Neural cell (in vitro differentiated cells): ENCODE measurements at regions not wholly inside any gene's neighbourhood (a gene's known extent, or its start where the extent isn't known, plus 50 kb on each side); places are given as distances from the start of the nearest gene placed in this dataset.

Experiments
- H2AFZ ChIP-seq: fragments of 200-600, 300-800 bp; sonication (generic), shearing (Covaris generic); 2 replicates; pipeline ENCODE4 v1.6.0; 2014; ENCODE audit warnings: low read depth, mild to moderate bottlenecking, antibody characterized with exemption, low read length, moderate library complexity
- H3F3A ChIP-seq: fragments of 200-600 bp; shearing (Covaris generic); 2 replicates; pipeline ENCODE4 v1.6.1; 2016; ENCODE audit warnings: mild to moderate bottlenecking, moderate library complexity, mixed read lengths, antibody characterized with exemption, low read length; ENCODE audit not compliant: insufficient read depth, poor library complexity, severe bottlenecking
- H3K27ac ChIP-seq: fragments of 200-600, 300-800 bp; sonication (generic), shearing (Covaris generic); 2 replicates; pipeline ENCODE4 v1.5.1; 2014; ENCODE audit warnings: mild to moderate bottlenecking, low read length, moderate library complexity
- H3K27me3 ChIP-seq: fragments of 300-800, 200-600 bp; sonication (generic), shearing (Covaris generic); 2 replicates; pipeline ENCODE4 v1.6.0; 2014; ENCODE audit warnings: mild to moderate bottlenecking, low read depth, low read length, moderate library complexity; ENCODE audit not compliant: insufficient read depth
- H3K36me3 ChIP-seq: fragments of 300-800, 200-600 bp; sonication (generic), shearing (Covaris generic); 2 replicates; pipeline ENCODE4 v1.5.1; 2014; ENCODE audit warnings: mild to moderate bottlenecking, antibody characterized with exemption, low read length, moderate library complexity; ENCODE audit not compliant: insufficient read depth
- H3K4me2 ChIP-seq: fragments of 300-800, 200-600 bp; sonication (generic), shearing (Covaris generic); 2 replicates; pipeline ENCODE4 v1.6.0; 2014; ENCODE audit warnings: mild to moderate bottlenecking, low read length
- H3K4me3 ChIP-seq: fragments of 300-800, 200-600 bp; sonication (generic), shearing (Covaris generic); 2 replicates; pipeline ENCODE4 v1.5.1; 2014; ENCODE audit warnings: mild to moderate bottlenecking, low read length, moderate library complexity
- H3K79me2 ChIP-seq: fragments of 200-600 bp; shearing (Covaris generic); replicated peaks from 2 replicates; pipeline ENCODE4 v1.6.0; 2014; ENCODE audit warnings: mild to moderate bottlenecking, low read length, moderate library complexity; ENCODE audit not compliant: insufficient read depth
- H3K9ac ChIP-seq: fragments of 300-800, 200-600 bp; sonication (generic), shearing (Covaris generic); 2 replicates; pipeline ENCODE4 v1.6.1; 2016; ENCODE audit warnings: mild to moderate bottlenecking, low read length, mixed read lengths
- H3K9me2 ChIP-seq: fragments of 200-600 bp; shearing (Covaris generic); 2 replicates; pipeline ENCODE4 v1.6.1; 2016; ENCODE audit warnings: mild to moderate bottlenecking, low read length, mixed read lengths; ENCODE audit not compliant: insufficient read depth
- H3K9me3 ChIP-seq: fragments of 200-600, 300-800 bp; sonication (generic), shearing (Covaris generic); 2 replicates; pipeline ENCODE4 v1.6.1; 2016; ENCODE audit warnings: mild to moderate bottlenecking, mixed run types, low read length, moderate library complexity, mixed read lengths
- H4K20me1 ChIP-seq: fragments of 200-600 bp; shearing (Covaris generic); 2 replicates; pipeline ENCODE4 v1.6.1; 2016; ENCODE audit warnings: mild to moderate bottlenecking, mixed run types; ENCODE audit not compliant: insufficient read depth
- CTCF ChIP-seq: fragments of 450-650 bp; IDR thresholded peaks from 2 replicates; pipeline ENCODE4 v1.5.1; 2014; ENCODE audit warnings: antibody characterized with exemption, mild to moderate bottlenecking, moderate library complexity; ENCODE audit not compliant: poor library complexity, severe bottlenecking
- EP300 ChIP-seq: fragments of 450-650 bp; conservative IDR thresholded peaks from 2 replicates; pipeline ENCODE4 v1.6.1; 2014; ENCODE audit warnings: antibody characterized with exemption, mild to moderate bottlenecking, moderate library complexity; ENCODE audit not compliant: poor library complexity, severe bottlenecking
- EZH2 ChIP-seq: fragments of 200-600, 300-800 bp; shearing (Covaris generic), sonication (generic); IDR thresholded peaks from 2 replicates; pipeline ENCODE4 v1.6.1; 2014; ENCODE audit warnings: antibody characterized with exemption, low read length, borderline replicate concordance, mild to moderate bottlenecking; ENCODE audit not compliant: insufficient read depth, poor library complexity, severe bottlenecking
- MXI1 ChIP-seq: fragments of 450-650 bp; conservative IDR thresholded peaks from 2 replicates; pipeline ENCODE4 v1.6.1; 2014; ENCODE audit warnings: antibody characterized with exemption, mild to moderate bottlenecking; ENCODE audit not compliant: poor library complexity, severe bottlenecking
- POLR2AphosphoS5 ChIP-seq: IDR thresholded peaks from 2 replicates; pipeline ENCODE4 v1.6.1; 2012
- RAD21 ChIP-seq: fragments of 450-650 bp; conservative IDR thresholded peaks from 2 replicates; pipeline ENCODE4 v1.6.1; 2014; ENCODE audit warnings: antibody characterized with exemption, mild to moderate bottlenecking, moderate library complexity
- REST ChIP-seq: IDR thresholded peaks from 2 replicates; pipeline ENCODE4 v1.6.1; 2012; ENCODE audit warnings: borderline replicate concordance
- SMC3 ChIP-seq: fragments of 450-650 bp; conservative IDR thresholded peaks from 2 replicates; pipeline ENCODE4 v1.6.1; 2014; ENCODE audit warnings: antibody characterized with exemption, mild to moderate bottlenecking, moderate library complexity; ENCODE audit not compliant: poor library complexity
- TAF1 ChIP-seq: IDR thresholded peaks from 2 replicates; pipeline ENCODE4 v1.6.1; 2012; ENCODE audit warnings: low read depth

GRCh38 chr9:740221-740620, 101.3 kb upstream of the DMRT1 start:
- Histone ChIP-seq H3K4me3 (no peak overlapping the region), H3K9me3 (no peaks in the 10 kb centered on the region), H3K36me3 (no peaks in the 10 kb centered on the region), H3F3A (no peaks in the 10 kb centered on the region), H3K4me2 (no peak overlapping the region), H3K9ac (no peak overlapping the region), H3K27ac (no peak overlapping the region), H4K20me1 (no peaks in the 10 kb centered on the region), H3K9me2 (no peaks in the 10 kb centered on the region), H3K79me2 (no peaks in the 10 kb centered on the region), H2AFZ (no peak overlapping the region), H3K27me3 (no peaks in the 10 kb centered on the region)
- TF ChIP-seq TAF1: no peak
- TF ChIP-seq EP300: no peak
- TF ChIP-seq POLR2AphosphoS5: no peak

- no peak for TF ChIP-seq EZH2
- TF ChIP-seq REST: no peak
- no peak for TF ChIP-seq POLR2AphosphoS5
- no peak for TF ChIP-seq EP300
- TF ChIP-seq TAF1: no peak
- no peak for TF ChIP-seq MXI1
- no peak for TF ChIP-seq RAD21
- TF ChIP-seq CTCF: no peak
- no peak for TF ChIP-seq SMC3
- H3K27ac ChIP-seq: no peak overlapping the region
- no peaks in the 10 kb centered on the region for H3K79me2 ChIP-seq
- no peak overlapping the region for H3K9ac ChIP-seq
- H4K20me1 ChIP-seq: no peaks in the 10 kb centered on the region
- H3F3A ChIP-seq: no peaks in the 10 kb centered on the region
- H3K9me3 ChIP-seq: no peaks in the 10 kb centered on the region
- H3K36me3 ChIP-seq: no peaks in the 10 kb centered on the region
- no peaks in the 10 kb centered on the region for H3K27me3 ChIP-seq
- H2AFZ ChIP-seq: no peak overlapping the region
- no peak overlapping the region for H3K4me2 ChIP-seq
- H3K9me2 ChIP-seq: no peaks in the 10 kb centered on the region
- no peak overlapping the region for H3K4me3 ChIP-seq
Observed at GRCh38 chr9:742104-742503, 99.4 kb upstream of the DMRT1 start.

GRCh38 chr9:742914-743589, 98.4 kb upstream of the DMRT1 start:
- Histone ChIP-seq H3K9me3 (no peaks in the 10 kb centered on the region), H3K9ac (no peak overlapping the region), H3K36me3 (no peaks in the 10 kb centered on the region), H3K9me2 (no peaks in the 10 kb centered on the region), H4K20me1 (no peaks in the 10 kb centered on the region), H3K27ac (no peak overlapping the region), H2AFZ (no peak overlapping the region), H3K27me3 (no peaks in the 10 kb centered on the region), H3F3A (no peaks in the 10 kb centered on the region), H3K4me3 (no peak overlapping the region), H3K79me2 (no peaks in the 10 kb centered on the region), H3K4me2 (no peak overlapping the region)
- TF ChIP-seq RAD21: no peak
- no peak for TF ChIP-seq EP300
